Dermis blood vessel endothelial cell (primary cell): ENCODE measurements at regions not wholly inside any gene's neighbourhood (a gene's known extent, or its start where the extent isn't known, plus 50 kb on each side); places are given as distances from the start of the nearest gene placed in this dataset.
"Not testable (repeated sequence)": the region's sequence is repeated elsewhere in the genome, so short reads cannot be mapped to it uniquely, and the experiment has no call there.

Source experiments
- DNase-seq: peaks from one replicate; pipeline ENCODE4 v3.0.0; 2010

- no peak for DNase-seq
These were observed 196.4 kb downstream of the ANKRD7 start for GRCh38 chr7:118420888-118421287.

- DNase-seq, result no peak
These were observed 204.6 kb downstream of the ANKRD7 start for GRCh38 chr7:118429141-118429540.

- no peak for DNase-seq
These were observed 212.2 kb downstream of the ANKRD7 start for GRCh38 chr7:118436663-118437062.

GRCh38 chr7:118449030-118449429, 224.5 kb downstream of the ANKRD7 start:
- DNase-seq, result not testable (repeated sequence)

DNA sequence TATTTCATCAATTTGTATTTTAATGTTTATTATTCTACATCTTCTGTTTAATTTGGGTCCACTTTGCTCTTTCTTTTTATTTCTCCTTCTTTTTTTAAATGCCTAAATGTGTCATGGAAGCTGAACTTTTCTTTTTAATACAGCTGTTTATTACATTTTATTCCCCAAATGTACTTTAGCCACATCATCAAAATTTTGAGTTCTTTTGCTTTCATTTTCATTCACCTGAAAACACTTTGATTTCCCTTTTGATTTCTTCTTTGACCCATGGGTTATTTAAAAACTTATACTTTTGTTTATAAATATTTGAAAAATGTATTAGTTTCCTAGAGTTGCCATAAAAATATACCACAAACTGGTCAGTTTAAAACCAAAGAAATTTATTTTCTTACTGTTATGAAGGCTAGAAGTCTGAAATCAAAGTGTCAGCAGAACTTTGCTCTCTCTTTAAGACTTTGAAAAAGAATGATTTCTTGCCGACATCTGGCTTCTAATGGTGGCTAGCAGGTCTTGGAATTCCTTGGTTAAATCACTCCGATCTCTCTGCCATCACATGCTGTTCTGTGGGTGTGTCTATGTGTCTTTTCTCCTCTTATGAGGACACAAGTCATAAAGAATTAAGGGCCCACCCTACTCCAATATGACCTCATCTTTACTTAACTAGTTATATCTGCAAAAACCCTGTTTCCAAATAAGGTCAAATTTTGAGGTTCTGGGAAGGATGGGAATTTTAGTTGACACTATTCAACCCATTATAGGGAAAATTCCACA, 225.5 kb downstream of the ANKRD7 start:
- no peak for DNase-seq

DNA sequence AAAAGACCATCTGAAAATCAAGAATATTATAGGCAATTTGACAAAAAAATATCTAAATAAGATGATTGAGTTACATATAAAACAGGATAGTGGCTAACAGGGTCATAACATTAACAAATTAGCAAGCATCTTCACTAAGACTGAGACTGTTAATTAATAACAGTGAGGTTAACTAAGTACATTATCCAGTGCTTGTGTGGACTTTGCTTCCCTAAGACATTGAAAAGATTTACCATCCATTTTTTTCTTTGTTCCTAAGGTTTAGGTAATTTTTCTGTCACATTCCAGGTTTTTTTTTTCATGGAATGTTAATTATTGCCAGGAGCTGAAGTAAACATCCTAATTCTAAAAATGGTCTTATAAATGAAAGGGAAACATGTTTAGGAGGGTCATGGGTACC, 227.6 kb downstream of the ANKRD7 start:
- no peak for DNase-seq

DNA sequence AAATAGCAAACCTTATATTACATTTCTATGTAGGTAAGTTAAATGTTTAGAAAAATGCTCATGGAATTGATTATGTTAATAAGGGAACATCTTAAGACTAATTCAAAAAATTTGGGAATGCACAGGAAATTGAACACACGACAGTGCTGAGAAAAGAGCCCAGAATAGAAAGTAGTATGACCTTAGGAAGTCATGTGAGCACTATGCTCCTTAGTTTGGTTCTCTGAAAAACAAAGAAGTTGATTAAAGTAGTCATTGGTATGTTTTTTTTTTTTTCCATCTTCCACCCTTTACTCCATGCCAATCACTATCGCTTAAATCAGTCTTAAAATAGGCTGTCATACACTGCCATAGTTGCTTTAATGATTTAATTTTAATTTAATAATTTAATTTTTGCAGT, 242.9 kb downstream of the ANKRD7 start:
- DNase-seq, result no peak

GRCh38 chr7:118472581-118472980, 248.1 kb downstream of the ANKRD7 start:
- no peak for DNase-seq

DNA sequence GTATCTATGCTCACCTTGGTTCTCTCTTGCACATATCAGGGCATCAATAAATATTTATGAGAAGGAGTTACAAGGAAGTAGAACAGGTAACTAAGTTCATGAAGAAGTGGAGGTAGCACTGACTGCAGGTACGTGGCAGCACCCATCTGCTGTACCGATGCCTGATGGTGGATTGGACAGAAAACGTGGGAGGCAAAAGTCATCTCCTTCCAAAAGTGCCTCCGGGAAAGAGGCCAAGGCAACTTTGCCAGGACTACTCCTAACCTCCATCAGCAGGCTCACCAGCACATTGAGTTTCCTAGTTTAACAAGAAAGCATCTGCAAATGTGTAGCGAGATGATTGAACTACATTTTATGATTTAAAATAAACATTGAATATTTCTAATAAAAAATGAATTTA, 248.8 kb downstream of the ANKRD7 start:
- DNase-seq, result no peak

- no peak for DNase-seq
These were observed 251.5 kb downstream of the ANKRD7 start for GRCh38 chr7:118476036-118476435.

DNA sequence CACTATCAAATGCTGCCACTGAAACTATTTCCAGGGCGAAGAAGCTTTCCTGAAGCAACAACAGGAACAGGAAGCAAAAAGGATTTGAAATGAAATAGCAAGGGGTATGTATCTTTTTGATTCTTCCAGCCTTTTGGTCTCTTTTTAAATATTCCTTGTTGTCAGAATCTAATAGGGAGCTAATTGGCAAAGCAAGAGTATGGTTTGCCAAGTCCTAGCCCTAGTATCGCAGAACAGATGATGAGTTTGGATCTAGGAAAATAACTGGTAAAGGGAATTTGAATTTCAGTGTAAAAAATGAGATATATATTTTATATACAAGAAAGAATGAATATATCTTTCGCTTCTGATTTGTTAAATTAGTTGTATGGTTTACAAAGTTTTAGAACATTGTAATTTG, 252.5 kb downstream of the ANKRD7 start:
- no peak for DNase-seq

- DNase-seq, result no peak
These were observed 253.7 kb downstream of the ANKRD7 start for GRCh38 chr7:118478236-118478635.

DNA sequence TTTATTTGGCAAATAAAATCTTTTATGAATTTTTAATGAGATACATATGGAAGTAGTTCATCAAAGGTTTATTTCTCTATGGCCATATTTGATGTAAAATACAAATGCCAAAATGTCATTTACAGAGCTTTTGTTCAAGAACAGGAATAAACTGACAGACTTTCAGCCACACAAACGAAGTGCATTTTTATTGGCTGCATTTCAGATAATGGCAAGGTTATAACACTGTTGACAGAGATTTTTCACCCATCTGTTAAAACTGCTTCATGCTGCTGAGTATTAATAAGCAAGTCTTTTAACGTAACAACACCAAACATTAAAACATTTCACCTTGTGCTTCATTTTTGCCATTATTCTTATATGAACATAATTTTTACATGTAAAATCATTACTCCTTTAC, 254.4 kb downstream of the ANKRD7 start:
- DNase-seq, result no peak

GRCh38 chr7:118492466-118492865, 268.0 kb downstream of the ANKRD7 start:
- no peak for DNase-seq

DNA sequence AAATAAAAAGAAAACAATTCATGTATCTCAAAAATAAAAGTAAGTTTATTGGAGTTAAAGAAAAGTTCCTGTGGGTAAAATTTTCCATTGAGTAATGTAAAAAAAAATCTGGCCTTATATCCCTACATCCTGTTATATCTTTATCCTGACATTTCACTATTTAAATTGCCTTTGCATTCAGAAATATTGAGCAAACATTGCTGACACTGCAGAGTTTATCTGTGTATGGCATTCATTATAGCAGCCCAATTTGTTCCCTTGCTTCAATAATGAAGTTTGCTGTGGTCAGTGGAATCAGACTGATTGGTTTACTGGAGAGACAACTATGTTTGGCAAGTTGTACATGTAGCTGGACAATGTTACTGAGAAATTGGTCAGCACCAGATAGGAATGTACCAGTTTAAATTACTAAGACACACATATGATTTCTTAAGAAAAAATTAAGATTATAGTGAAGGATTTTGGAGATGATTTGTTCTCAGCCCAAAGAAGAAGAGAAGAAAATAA, 271.7 kb downstream of the ANKRD7 start:
- DNase-seq, result no peak

GRCh38 chr7:118502235-118502634, 277.7 kb downstream of the ANKRD7 start:
- no peak for DNase-seq

GRCh38 chr7:118511146-118511545, 286.6 kb downstream of the ANKRD7 start:
- DNase-seq, result no peak

GRCh38 chr7:118517275-118517674, 292.8 kb downstream of the ANKRD7 start:
- DNase-seq, result no peak

- no peak for DNase-seq
These were observed 300.5 kb downstream of the ANKRD7 start for GRCh38 chr7:118525020-118525419.

DNA sequence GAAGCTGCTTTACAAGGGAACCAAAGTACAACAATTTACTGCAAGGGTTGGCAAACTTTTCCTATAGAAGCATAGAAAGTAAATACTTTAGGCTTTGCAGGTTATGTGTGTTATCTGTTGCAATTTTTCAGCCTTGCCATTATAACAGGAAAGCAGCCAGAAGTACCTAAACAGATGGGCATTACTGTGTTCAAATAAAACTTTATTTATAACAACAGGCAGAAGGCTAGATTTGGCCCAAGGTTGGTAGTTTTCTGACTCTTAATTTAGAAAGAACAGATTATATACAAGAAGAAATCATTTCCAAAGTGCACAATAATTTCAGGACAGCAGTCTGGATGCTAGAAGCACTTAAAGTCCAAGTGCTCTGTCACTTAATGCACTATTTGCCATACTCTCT, 307.1 kb downstream of the ANKRD7 start:
- DNase-seq, result no peak

DNA sequence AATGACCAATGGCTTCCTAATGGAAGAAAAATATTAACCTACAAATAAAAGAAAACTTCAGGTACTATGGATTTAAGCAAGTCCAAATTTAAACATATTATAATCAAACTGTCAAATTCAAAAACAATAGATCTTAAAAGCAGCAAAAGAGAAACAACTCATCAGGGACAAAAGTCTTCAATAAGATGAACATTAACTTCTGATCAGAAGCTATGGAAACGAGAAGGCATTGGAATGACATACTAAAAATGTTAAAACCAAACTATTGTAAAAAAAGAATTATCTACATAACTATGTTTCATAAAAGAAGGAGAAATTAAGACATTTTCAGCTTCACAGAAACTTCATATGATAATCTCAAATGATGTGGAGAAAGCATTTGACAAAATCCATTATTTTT, 334.7 kb downstream of the ANKRD7 start:
- DNase-seq, result no peak

GRCh38 chr7:118563311-118563710, 338.8 kb downstream of the ANKRD7 start:
- no peak for DNase-seq

GRCh38 chr7:118572604-118573003, 348.1 kb downstream of the ANKRD7 start:
- DNase-seq, result no peak

GRCh38 chr7:118573085-118573484, 348.6 kb downstream of the ANKRD7 start:
- no peak for DNase-seq

- DNase-seq, result no peak
These were observed 351.0 kb downstream of the ANKRD7 start for GRCh38 chr7:118575393-118575948.
